CD4-positive, alpha-beta T cell treated with Interleukin-4 for 4 hours (primary cell): ENCODE measurements at regions not wholly inside any gene's neighbourhood (a gene's known extent, or its start where the extent isn't known, plus 50 kb on each side); places are given as distances from the start of the nearest gene placed in this dataset.
"Not testable (repeated sequence)": the region's sequence is repeated elsewhere in the genome, so short reads cannot be mapped to it uniquely, and the experiment has no call there.

Experiments used
- DNase-seq: peaks from one replicate; pipeline ENCODE4 v3.0.0-alpha.2; 2020

DNA sequence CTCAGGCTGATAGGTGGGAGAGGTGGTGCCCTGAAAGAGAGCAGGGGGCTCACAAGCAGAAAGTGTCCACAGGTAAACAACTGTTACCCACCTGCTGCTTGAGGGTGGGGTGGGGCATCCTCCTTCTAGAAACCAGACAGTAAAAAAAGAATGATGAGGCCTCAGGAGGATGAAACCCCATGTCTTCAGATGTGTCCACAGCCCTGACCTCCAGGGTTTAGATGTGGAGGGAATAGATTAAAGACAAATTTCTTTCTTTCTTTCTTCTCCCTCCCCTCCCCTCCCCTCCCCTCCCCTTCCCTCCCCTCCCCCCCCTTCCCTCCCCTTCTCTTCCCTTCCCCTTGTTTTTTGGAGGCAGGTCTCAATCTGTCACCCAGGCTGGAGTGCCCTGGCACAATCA, 333.5 kb upstream of the NUPR2 start:
- no peak for DNase-seq

DNA sequence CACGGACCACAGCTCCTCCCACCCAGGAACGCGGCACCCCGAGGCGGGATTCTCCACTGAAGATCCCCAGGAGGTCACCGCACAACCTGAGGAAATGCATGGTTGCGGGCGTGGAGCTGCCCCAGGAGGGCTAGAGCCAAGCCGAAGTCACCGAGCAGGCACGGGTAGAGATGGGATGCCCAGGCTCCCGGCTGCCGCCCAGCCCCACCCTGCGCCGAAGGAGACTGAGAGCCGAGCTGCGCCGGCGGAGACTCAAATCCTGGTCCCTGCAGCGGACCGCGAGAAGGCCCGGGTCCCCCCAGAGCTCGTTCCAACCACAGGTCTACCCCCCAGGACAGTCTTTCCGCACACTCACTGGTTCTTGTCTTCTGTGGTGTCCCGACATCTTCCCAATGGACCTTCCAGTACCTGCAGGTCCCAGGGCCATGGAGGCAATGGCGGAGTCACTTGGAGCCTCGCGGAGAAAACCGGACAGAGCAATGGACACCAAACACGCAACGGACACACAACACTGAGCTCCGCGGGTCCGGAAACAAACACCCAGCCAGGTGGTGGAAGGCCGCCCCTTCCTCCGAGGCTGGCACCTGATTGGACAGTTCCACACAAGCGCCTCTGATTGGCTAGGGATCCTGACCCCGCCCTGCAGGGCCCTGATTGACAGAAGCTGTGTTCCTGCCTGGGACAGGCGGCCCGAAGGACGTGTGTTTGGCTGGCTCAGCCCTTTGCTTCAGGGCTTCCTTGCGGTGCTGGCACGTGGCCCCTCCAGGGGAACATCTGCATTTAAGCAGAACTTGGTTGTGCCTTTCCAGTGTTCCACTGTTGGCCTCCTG, 331.9 kb upstream of the NUPR2 start:
- no peak for DNase-seq

DNA sequence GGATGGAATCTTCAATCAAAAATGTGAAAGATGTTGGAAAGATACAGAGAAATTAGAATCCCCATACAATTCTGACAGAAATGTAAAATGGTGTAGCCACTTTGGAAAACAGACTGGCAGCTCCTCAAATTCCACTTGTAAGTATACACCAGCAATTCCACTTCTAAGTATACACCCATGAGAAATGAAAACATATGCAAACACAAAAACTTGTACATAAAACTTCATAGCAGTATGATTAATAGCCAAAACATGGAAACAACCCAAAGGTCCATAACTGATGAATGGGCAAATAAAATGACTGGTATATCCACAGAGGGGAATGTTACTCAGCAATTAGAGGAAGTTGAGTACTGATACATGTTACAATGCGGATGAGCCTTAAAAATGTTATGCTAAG, 304.3 kb upstream of the NUPR2 start:
- DNase-seq, result not testable (repeated sequence)

DNA sequence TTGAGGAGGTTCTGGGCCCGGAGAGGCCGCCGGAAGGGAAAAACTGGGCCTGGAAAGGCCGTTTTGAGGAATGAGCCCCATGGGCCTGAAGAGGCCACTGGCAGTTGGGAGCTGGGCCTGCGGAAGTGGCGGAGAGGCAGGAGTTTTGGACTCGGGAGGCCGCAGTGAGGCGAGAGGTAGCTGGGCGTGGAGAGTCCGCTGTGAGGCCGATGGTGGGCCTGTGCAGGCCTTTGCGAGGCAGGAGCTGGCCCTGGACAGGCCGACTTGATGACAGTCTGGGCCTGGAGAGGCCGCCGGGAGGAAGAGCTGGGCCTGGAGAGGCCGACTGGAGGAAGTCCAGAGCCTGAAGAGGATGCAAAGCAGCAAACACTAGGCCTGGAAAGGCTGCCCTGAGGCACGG, 259.0 kb upstream of the NUPR2 start:
- no peak for DNase-seq

DNA sequence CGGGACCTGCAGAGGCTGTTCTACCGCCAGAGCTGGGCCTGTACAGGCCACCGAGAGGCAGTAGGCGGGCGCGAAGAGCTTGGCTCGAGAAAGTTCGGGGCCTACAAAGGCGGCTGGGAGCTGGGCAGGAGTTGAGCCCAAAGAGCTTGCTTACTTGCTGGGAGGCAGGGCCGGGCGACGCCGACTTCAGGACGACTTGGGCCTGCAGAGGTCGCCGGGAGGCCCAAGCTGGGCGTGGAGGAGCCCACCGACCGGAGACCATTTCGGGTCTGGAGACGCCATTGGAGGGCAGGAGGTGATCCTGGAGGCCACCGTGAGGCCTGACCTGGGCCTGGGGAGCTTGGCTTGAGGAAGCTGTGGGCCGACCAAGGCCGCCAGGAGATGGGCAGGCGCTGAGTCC, 258.4 kb upstream of the NUPR2 start:
- not testable (repeated sequence) for DNase-seq

DNA sequence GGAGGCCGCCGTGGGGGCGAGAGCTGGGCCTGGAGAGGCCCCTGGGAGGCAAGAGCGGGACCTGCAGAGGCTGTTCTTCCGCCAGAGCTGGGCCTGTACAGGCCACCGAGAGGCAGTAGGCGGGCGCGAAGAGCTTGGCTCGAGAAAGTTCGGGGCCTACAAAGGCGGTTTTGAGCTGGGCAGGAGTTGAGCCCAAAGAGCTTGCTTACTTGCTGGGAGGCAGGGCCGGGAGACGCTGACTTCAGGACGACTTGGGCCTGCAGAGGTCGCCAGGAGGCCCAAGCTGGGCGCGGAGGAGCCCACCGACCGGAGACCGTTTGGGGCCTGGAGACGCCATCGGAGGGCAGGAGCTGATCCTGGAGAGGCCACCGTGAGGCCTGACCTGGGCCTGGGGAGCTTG, 257.1 kb upstream of the NUPR2 start:
- peak; percentile 37 for DNase-seq

DNA sequence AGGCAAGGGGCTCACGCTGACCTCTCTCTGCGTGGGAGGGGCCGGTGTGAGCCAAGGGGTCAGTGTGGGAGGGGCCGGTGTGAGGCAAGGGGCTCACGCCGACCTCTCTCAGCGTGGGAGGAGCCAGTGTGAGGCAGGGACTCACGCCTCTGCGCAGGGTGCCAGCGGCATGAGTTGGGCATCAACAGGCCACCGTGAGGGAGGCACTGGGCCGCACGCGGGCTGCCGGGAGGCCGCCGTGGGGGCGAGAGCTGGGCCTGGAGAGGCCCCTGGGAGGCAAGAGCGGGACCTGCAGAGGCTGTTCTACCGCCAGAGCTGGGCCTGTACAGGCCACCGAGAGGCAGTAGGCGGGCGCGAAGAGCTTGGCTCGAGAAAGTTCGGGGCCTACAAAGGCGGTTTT, 255.6 kb upstream of the NUPR2 start:
- DNase-seq, result peak; percentile 24

DNA sequence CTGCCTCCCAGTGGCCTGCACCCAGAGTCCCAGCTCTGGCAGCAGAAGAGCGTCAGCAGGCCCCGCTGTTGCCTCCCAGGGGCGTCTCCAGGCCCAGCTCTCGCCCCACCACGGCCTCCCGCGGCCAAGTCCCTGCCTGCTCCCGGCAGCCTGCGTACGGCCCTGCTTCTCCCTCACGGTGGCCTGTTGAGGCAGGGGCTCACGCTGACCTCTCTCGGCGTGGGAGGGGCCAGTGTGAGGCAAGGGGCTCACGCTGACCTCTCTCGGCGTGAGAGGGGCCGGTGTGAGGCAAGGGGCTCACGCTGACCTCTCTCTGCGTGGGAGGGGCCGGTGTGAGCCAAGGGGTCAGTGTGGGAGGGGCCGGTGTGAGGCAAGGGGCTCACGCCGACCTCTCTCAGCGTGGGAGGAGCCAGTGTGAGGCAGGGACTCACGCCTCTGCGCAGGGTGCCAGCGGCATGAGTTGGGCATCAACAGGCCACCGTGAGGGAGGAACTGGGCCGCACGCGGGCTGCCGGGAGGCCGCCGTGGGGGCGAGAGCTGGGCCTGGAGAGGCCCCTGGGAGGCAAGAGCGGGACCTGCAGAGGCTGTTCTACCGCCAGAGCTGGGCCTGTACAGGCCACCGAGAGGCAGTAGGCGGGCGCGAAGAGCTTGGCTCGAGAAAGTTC, 254.1 kb upstream of the NUPR2 start:
- DNase-seq, result not testable (repeated sequence)

DNA sequence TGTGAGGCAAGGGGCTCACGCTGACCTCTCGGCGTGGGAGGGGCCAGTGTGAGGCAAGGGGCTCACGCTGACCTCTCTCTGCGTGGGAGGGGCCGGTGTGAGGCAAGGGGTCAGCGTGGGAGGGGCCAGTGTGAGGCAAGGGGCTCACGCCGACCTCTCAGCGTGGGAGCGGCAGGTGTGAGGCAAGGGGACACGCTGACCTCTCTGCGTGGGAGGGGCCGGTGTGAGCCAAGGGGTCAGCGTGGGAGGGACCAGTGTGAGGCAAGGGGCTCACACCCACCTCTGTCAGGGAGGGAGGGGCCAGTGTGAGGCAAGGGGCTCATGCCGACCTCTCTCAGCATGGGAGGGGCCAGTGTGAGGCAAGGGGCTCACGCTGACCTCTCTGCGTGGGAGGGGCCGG, 251.7 kb upstream of the NUPR2 start:
- DNase-seq, result not testable (repeated sequence)

DNA sequence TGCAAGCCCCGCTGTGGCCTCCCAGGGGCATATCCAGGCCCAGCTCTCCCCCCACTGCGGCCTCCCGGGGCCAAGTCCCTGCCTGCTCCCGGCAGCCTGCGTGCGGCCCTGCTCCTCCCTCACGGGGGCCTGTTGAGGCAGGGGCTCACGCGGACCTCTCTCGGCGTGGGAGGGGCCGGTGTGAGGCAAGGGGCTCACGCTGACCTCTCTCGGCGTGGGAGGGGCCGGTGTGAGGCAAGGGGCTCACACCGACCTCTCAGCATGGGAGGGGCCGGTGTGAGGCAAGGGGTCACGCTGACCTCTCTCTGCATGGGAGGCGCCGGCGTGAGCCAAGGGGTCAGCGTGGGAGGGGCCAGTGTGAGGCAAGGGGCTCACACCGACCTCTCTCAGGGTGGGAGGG, 251.2 kb upstream of the NUPR2 start:
- DNase-seq, result not testable (repeated sequence)

DNA sequence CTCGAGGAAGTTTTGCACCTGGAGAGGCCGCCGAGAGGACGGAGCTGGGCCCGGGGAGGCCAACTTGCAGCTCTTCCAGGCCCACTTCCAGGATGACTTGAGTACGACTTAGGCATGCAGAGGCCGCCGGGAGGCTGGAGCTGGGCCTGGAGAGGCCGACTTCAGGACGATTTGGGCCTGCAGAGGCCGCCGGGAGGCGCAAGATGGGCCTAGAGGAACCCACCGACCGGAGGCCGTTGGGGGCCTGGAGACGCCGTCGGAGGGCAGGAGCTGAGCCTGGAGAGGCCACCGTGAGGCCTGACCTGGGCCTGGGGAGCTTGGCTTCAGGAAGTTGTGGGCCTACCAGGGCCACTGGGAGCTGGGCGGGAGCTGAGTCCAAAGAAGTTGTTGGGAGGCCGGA, 250.5 kb upstream of the NUPR2 start:
- DNase-seq, result not testable (repeated sequence)

DNA sequence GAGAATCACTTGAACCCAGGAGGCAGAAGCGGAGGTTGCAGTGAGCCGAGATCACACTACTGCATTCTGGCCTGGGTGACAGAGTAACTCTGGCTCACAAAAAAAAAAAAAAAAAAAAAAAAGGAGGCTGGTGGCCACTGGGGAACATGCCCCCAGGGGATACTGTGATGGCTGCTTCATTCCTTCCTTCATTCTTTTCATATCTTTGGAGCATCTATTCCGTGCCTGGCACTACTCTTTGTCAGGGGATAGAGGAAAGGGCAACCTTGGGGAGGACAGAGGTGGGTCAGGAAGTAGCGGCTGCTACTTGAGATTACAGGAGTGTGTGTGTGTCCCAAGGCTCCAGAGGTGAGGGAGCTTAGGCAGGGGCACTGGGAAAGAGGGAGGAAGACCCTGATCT, 236.4 kb upstream of the NUPR2 start:
- DNase-seq, result not testable (repeated sequence)

DNA sequence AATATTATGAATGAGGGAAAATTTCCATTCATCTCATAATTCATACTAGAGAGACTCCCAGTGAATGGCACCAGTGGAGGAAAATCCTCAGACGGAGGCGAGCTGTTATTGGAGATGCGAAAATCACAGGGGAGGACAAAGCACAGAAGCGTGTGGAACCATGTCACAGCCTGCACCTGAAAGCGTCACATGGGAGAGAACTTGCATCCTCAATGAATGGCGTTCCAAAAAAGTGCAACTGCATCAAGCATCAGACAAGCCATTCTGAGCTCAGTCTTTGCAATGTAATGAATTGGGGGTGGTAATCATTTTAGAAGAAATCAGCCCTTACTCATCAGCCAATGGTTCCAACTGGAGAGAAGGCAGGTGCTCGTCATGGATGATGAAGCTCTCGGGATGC, 235.0 kb upstream of the NUPR2 start:
- not testable (repeated sequence) for DNase-seq

DNA sequence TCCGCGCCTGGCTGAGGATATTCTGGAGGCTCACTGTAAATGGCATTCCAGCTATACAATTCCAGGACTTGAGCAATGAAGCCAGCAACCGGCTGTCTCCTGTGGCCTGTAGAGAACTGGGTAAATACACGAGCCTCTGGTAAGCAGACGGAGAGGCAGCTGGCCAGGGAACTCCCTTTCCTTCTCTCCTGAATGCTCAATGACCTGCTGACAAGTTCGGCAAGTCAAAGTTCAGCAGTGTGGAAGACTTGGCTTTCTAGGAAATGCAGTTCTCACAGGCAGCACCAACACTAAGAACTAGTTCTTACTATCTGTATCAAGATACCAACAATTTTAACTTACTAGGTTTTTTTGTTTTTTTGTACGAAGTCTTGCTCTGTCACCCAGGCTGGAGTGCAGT, 232.1 kb upstream of the NUPR2 start:
- DNase-seq, result not testable (repeated sequence)

DNA sequence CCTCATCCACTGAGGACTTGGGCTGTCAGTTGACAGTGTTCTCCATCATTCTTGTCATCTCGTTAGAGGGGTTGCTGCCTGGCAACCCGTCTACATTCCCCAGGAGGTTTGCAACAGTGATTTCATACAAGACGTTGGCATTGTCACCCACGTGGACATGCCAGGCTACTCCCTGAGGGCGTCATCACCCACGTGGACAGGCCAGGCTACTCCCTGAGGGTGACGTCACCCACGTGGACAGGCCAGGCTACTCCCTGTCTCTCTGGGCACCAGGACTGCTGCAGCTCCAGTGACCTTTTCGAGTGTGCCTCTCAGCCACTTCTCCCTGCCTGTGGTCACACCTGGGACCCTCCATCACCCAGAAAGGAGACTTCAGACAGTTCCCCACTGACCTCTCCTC, 212.1 kb upstream of the NUPR2 start:
- not testable (repeated sequence) for DNase-seq

DNA sequence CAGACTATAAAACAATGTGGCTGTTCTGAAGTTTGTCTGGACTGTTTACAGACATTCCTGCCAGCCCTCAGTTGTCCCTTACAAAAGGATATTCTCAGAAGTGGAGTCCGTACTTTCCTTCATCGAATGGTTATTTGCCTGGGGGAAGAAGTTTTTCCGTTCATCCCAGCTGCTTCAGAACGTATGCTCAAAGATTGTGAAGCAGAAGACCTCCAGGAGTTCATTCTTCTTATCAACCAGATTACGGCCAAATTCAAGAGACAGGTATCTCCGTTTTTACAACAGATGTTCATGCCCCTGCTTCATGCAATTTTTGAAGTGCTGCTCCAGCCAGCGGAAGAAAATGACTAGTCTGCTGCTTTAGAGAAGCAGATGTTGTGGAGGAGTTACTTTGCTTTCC, 174.3 kb upstream of the NUPR2 start:
- no peak for DNase-seq

DNA sequence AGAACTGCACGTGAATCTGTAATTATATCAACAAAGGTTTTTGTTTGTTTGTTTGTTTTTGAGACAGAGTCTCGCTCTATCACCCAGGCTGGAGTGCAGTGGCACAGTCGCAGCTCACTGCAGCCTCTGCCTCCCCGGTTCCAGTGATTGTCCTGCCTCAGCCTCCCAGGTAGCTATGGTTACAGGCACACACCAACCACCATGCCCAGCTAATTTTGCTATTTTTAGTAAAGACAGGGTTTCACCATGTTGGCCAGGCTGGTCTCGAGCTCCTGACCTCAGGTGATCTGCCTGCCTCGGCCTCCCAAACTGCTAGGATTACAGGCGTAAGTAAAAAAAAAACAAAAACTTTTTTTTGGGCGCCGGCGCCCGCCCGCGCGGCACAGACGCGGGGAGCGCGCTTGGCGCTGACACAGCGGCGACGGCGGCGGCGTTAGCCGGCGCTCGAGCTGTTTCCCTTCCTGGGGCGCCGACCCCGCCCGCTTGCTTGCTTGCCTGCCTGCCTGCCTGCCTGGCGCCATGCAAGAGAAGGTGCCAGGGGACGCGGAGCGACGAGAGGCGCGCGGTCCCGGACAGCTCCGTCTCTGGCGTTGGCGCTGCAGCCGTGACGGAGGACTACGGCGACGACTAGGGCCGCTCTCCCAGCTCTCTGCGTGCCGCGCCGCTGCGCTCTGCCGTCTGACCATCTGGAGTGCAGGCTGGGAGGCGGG, 171.4 kb upstream of the NUPR2 start:
- DNase-seq, result no peak

DNA sequence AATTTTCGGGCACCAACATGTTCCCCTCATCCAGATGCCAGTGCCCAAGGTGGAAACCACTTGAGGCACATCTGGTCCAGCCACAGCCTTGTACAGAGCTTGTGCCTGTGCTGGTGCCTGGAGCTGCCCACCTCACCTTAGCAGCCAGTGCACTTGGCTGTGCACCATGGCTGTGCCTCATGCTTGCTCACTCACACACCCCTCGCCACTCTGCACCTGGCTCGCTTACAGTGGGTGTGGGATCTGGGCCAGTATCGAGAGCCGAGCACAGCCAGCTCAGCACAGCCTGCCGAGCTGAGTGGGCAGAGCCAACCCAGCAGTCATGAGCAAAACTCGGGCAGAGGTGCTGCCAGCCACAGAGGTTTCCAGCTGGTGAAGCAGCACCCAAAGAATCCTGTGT, 139.9 kb upstream of the NUPR2 start:
- DNase-seq, result no peak

DNA sequence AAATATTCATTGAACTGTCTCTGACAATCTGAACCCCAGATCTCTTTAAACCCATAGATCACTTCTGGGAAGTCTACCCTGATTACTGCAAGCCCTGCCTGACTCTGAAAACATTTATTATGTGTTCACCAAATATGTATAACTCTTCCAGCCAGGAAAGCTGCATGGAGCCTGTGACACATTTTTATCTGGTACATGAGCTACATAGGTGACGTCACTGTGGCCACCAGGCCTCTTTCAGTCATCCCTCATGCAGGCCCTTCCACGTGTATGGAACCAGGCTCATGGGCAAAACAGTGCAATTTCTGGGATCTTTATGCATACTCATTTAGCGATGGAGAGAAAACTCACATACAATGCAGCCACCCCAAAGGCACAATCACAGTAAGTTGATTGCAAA, 133.9 kb upstream of the NUPR2 start:
- DNase-seq, result no peak

DNA sequence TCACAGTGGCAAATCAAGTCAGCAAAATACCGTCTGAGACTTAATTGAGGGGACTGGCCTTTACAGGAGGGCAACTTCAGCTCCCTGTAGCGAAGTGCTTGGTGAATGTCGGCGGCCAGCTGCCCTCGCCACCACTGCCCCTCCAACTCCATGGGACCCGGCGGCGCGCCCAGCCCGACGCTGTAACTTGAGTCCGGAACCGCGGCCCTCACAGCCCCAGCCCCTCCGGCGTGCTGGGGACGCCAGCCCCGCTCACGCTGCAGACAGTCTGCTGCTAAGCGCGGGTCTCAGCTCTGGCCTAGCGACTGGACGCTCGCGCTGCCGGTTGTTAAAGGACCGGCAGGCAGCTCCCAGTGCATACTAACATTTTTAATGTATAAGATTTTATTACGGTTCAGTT, 113.4 kb upstream of the NUPR2 start:
- DNase-seq, result no peak

DNA sequence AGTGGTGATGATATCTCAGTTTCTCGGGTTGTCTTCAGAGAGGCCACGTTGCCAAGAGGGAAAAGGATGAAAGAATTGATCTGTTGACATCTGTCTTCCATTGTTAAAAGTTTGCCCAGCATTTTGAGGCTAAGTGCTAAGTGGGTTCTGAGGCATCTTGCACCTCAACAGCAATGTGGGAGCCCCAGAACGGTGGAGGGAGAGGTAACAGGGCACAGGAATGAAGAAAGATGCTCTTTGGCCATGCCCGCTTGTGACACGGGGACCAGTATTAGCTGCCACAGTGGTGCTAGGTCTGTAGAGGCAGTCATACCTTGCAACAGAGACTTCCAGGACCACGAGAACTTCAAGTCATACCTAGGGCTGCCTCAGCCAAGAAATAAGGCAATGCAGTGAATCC, 106.6 kb upstream of the NUPR2 start:
- no peak for DNase-seq

DNA sequence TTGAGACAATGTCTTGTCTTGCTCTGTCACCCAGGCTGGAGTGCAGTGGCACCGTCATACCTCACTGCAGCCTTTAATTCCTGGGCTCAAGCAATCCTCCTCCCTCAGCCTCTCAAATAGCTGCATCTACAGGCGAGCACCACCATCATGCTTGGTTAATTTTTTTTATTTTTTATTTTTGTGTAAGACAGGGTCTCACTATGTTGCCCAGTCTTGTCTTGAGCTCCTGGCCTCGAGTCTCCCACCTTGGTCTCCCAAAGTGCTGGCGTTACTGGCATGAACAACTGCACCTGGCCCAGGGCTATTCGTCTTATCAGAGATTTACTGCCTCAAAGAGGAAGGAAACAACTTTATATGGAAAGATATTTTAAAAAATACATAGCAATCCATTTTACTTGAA, 102.8 kb upstream of the NUPR2 start:
- no peak for DNase-seq

DNA sequence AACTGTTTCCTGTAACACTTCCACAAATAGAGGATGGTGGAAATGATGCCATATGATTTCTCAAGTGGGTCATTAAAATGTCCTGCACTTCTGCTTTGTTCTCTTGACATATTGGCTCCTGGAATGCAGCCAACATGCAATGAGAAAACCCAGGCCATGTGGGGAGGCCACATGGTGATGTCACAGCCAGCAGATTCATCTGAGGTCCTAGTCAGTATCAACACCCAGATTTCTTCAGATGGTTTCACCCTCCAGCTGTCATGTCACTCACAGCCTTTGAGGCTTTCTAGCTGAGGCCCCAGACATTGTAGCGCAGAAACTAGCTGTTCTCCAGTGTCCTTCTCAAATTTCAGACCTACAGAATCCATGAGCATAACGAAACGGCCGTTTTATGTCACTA, 102.3 kb upstream of the NUPR2 start:
- no peak for DNase-seq

DNA sequence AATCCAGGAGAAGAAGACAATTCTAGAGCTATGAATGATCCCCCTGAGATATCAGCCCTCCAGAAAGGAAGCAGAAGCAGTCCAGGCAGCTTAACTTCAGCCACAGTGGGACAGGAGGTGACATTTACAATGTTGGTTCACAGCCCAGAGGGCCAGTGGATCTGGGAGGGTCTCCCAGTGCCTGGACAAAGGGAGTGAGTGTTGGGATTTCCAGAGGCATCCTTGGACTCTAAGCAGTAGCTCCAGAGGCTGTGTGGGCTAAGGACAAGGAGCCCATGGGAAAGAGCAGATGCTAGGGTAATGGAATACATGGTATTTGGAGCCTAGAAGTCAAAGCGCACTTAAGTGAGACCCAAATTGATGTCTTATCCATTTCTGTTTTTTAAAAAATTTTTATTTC, 97.4 kb upstream of the NUPR2 start:
- DNase-seq, result no peak
